GM18867 (cell line): ENCODE measurements at regions not wholly inside any gene's neighbourhood (a gene's known extent, or its start where the extent isn't known, plus 50 kb on each side); places are given as distances from the start of the nearest gene placed in this dataset.
"Not testable (repeated sequence)": the region's sequence is repeated elsewhere in the genome, so short reads cannot be mapped to it uniquely, and the experiment has no call there.

Source experiments
- ATAC-seq: cut with Tn5 transposase; IDR thresholded peaks from one replicate; pipeline ENCODE4 v1.9.1; 2021; ENCODE audit warnings: mild to moderate bottlenecking, moderate library complexity; ENCODE audit not compliant: unreplicated experiment

DNA sequence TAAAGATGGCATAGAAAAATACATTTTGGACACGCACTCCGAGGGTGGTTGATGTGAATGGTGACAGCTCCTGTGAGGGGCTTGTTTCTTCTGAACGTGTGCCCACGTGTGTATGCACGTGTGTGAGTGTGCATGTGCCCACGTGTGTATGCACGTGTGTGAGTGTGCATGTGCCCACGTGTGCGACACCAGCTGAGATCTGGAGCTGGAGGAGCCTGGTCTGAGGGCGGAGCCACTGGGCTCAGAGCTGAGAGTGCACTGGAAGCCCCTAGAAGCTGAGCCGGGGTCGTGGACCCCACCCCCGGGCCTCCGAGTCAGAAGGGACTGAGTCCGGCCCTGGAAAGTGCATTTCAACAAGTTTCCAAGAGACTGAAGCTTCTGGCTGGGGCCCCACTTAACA lies 282.5 kb upstream of the IRX4 start:
- ATAC-seq = no peak

DNA sequence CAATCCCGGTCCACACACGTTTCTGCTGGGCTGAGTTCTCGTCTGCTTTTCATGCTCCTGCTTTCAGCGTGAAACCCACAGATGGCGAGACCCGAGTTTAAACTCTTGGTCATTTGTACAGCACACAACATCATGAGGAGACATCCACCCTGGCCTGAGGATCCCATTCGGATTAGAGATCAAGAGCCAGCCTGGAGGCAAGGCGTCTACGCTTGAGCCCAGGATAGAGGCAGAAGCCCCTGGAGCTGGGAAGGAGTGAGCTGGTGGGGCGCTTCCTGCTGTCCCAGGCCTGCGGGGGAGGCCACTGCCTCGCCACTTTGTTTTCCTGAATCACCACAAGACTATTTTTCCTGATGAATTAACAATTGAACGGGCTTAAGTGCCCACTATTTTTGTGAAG lies 281.9 kb upstream of the IRX4 start:
- no peak for ATAC-seq

DNA sequence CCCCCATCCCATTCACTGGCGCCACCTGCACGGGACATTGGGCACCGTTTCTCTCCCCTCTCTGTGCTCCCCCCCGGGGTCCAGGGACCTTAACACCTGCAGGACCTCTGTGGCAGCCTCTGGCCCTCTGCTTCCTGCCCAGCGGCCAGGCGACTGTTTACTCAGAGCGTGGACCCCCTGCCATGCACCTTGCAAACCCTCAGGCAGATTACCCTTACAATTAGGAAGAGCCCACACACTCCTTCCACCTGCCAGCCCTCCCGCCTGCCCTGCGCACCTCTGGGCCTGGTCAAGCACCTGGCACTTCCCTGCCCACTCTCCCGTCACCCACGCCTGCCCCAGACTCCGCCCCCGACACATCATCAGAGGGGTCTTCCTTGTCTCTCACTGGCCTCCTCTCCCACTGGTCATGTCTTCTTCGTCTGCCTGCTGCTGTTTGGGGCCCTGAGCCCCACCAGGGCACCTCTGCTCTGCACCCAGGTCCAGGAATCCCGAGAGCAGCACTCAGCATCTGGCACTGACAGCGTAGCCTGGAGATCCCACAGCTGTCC lies 281.3 kb upstream of the IRX4 start:
- ATAC-seq = no peak

DNA sequence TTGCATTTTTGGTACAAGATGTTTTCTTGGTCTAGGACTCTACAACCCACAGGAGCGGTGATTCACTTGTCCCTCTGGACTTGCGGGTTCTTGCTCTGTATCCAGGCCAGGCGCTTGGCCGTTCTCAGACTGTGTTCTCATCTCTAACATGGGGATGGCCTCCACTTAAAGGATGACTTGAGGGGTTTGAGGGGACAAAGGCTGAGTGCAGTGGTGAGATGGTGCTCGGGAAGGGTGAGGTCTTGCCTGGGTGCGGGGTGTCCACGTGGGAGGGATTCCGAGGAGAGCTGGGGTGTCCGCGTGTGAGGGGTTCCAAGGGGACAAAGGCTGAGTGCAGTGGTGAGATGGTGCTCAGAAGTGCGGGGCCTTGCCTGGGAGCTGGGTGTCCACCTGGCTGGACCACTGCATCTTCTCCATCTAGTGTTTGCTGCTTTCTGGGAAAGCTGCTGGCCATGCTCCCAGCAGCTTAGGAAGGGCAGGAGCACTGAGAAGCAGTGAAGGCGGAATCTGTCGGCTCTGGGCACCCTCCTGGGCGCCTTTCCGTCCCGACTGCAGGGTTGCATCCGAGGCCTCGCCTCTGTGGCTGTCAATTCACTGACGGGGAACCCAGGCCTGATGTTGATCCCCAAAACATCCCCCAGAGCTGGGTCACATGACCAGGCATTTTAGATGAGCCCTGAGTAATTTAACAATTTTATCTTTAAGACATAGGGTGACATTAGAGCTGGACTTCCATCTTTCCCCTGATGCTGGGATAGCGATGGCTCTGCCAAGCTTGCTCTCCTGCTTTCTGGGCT lies 280.5 kb upstream of the IRX4 start:
- no peak for ATAC-seq

DNA sequence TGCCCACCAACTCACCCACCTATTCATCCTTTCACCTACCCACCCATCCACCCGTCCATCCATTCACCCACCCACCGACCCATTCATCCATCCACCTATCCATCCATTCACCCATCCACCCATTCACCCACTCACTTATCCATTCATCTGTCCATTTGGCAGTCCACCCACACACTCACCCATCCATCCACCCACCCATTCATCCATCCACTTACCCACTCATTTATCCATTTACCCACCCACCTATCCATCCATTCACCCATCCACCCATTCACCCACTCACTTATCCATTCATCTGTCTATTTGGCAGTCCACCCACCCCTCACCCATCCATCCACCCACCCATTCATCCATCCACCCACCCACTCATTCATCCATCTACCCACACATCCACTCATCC lies 278.1 kb upstream of the IRX4 start:
- ATAC-seq = no peak

DNA sequence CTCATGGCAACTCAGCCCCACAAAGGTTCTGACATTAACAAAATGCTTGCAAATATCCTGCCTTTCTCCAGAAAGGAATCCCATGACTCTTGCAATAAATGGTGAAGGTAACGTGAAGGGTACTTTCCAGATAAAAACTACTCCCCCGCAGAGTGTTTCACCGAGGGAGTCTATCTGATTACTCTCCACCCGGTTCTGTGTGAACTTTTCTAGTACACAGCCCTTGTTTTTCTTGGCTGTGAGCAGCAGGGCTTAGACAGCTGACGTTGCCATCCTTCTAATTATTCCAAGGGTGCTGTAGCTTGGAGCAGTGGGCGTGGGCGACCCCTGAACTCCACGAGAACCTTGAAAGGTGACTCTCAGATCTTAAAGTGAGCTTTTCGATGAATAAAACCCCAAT lies 276.0 kb upstream of the IRX4 start:
- no peak for ATAC-seq

DNA sequence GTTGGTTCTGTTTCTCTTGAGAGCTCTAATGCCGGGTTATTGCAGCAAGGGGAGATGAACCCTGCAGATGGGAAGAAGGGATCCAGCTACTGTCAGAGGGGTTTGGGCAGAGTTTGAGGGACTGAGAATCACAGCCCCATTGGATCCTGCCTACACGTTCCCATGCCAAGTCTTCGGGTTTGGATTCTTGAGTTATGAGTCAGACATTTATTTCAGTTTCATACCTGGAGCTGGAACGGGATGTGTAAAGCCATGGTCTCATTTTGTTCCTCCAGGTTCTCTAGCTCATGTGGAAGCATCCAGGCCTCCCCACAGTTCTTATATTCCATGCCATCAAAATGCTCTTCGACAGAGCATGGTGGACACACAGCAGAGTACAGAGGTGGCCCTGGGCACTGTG lies 275.4 kb upstream of the IRX4 start:
- ATAC-seq = no peak

DNA sequence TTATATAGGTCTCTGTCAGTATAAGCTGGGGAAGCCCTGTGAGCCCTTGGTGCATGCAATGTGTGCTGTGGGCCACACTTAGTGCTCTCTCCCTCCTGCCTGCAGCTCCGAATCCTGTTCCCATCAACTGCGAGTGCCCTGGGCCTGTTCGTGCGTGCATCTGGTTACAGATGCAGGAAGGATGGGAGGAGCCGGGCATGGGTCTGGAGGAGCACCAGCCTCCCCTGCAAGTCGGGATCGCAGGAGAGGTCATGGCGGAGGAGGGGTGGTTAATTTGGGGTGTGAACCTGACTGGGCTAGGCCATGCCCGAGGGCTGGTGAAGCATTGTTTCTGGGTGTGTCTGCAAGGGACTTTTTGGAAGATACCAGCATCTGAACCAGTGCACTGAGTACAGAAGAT lies 274.6 kb upstream of the IRX4 start:
- ATAC-seq = no peak

DNA sequence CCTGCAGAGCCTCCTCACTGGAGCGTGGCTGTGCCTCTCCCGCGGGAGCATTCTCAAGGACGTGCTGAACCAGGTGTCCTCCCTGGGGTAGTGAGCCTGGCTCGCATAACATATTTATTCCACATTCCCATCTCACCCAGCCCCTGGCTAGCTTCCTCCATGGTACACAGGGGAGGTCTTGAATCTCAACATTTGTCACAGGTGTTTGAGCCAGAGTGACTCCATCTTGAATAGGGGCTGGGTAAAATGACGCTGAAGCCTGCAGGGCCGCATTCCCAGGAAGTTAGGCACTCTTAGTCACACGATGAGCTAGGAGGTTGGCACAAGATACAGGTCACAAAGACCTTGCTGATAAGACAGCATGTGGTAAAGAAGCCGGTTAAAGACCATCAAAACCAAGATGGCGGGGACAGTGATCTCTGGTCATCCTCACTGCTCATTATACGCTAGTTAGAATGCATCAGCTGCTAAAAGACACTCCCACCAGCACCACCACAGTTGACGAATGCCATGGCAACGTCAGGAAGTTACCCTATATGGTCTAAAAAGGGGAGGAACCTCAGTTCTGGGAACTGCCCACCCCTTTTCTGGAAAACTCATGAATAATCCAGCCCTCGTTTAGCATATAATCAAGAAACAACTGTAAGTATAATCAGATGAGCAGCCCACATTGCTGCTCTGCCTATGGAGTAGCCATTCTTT lies 273.8 kb upstream of the IRX4 start:
- no peak for ATAC-seq

DNA sequence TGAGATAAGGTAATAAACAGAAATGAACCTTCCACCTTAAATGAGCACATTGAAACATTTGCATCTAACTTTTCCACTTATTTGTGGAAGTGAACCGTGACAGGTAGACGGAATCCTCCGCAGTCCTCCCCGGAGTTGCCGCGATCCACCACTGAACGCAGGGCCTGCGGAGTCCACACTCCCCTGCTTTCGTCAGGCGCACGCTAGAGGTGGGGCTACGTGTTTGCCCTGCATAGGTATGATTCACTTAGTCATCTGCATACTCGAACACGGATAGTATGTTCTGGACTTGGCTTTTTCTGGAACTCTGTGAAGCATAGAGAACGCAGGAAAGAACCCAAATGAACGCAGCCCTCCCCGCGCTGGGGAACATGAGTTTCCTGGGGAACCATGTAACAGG lies 272.8 kb upstream of the IRX4 start:
- ATAC-seq = no peak

DNA sequence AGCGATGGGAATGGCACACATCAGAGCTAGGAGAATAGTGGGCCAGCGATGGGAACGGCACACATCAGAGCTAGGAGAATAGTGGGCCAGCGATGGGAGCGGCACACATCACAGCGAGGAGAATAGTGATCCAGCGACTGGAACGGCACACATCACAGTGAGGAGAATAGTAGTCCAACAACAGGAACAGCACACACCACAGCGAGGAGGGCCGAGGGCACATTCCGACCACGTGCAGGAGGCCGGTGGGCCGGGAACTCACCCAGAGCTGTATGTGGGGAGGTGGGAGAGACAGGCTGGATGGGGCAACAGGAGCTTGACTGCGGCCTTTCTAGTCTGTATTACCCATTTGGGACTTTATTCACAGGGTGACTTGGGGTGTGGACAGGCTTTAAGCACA lies 271.1 kb upstream of the IRX4 start:
- ATAC-seq = no peak

DNA sequence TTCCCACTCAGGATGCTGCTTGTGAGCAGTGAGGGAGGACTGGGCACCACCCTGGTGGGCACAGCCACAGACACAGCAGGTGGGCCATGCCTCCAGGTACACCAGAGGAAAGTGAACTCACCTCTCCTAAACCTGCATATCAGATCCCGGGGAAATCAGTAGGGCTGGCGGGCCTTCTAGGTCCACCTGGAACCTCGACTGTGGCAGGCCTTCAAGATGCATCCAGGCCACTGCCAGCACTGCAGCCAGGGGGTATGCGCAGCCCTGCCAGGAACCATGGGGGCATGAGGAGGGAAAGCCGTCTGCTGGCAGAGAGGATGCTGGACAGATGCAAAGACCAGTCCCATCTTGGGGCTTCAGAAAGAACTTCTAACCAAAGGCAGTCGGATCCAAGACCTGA lies 270.6 kb upstream of the IRX4 start:
- no peak for ATAC-seq

DNA sequence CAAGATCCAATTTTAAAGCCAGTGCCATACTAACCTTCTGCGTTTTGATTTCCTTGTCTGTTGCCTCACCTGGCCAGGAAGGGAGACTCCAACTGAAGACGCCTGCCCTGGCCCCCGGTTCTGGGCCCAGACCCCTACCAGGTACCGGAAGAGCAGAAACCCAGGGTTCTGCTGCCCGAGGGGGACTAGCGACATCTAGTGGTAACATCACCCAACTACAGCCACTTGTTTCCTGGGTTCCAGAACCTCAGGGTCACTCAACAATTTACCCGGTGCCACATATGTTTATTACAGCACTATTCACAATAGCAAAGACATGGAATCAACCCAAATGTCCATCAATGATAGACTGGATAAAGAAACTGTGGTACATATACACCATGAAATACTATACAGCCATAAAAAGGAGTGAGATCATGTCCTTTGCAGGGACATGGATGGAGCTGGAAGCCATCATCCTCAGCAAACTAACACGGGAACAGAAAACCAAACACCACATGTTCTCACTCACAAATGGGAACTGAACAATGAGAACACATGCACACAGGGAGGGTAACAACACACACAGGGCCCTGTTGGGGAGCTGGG lies 268.7 kb upstream of the IRX4 start:
- ATAC-seq = not testable (repeated sequence)

DNA sequence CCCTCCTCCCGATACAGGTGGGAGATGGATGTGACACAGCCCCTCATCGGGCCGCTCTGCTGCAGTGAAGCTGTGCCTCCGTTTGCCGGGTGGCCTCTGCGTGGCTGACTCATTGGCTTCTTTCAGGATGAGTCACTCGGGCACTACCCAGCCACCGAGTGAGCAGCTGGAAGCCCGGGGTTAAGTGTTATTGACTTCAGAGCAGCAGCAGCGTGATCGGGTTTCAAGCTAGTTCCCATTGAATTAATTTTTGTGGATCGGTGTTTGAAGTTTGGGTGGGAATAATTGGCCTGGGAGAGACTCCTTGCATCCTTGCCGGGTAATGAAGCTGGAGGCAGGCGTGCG lies 266.4 kb upstream of the IRX4 start:
- peak; percentile 87 for ATAC-seq

DNA sequence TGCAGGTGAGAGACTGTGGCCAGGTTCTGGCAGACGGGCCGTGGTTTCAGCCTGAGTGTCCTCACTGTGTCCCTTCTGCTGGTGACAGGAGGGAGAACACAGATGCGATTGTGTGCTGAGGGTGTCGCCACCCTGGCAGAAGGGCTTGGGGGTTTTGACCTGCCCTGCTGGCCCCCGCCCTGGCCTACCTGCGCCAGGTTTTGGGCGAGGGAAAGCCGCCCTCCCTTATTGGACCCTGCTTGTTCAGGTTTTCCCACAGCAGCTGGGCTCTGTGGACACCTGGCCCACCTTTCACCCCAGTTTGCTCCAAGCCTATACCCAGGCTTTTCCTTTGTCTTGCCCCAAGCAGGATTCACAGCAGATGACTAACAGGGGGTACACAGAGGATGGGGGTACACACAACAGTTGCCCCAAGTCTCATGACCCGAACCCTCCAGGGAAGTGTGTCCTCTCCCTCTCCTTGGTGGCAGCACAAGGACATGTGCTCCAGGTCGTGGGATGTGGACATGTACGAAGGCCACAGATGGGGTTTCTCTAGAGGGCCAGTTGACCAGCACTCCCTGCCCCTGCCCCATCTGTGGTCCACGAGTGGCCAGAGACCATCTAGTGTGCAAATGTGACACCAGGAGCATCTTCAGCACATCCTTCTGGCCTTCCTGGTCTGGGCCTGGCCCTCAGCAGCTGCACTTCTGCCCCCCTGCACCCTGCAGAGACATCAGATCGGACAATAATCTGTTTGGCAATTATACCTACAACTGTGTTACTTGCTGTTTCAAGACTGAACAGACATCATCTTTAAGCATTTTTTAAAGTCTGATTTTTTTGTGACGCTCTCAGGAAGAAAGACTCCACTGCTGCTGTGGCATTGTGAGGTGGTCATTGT lies 265.8 kb upstream of the IRX4 start:
- ATAC-seq = peak; percentile 31

DNA sequence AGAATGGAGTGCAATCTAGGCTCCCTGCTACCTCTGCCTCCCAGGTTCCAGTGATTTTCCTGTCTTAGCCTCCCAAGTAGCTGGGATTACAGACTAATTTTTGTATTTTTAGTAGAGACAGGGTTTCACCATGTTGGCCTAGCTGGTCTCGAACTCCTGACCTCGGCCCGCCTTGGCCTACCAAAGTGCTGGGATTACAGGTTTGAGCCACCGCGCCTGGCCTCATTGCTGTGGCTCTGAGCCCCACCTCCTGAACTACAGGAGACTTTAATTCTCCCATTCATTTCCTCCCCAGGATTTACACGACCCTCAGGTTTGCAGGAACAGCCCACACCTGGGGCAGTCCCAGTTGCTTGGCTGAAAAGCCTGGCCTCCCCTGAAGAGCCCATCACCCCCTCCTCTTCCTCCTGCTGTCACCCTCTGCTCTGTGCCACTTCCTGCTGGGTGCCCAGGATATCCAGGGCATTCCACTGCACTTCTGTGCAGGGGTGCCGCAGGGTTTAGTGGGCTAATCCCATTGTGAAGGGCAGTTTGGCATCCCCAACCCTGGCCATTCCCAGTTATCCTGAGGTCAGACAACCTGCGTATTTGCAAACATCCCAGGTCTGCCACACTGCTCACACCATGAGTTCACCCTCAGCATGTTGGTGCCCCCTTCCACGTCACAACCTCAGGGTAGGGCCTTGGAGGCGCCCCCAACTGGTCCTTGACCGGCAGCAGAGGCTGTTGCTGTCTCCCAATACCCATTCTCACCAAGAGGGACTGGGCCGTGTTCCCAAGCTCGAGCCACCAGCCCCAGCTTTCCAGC lies 265.0 kb upstream of the IRX4 start:
- ATAC-seq = no peak

DNA sequence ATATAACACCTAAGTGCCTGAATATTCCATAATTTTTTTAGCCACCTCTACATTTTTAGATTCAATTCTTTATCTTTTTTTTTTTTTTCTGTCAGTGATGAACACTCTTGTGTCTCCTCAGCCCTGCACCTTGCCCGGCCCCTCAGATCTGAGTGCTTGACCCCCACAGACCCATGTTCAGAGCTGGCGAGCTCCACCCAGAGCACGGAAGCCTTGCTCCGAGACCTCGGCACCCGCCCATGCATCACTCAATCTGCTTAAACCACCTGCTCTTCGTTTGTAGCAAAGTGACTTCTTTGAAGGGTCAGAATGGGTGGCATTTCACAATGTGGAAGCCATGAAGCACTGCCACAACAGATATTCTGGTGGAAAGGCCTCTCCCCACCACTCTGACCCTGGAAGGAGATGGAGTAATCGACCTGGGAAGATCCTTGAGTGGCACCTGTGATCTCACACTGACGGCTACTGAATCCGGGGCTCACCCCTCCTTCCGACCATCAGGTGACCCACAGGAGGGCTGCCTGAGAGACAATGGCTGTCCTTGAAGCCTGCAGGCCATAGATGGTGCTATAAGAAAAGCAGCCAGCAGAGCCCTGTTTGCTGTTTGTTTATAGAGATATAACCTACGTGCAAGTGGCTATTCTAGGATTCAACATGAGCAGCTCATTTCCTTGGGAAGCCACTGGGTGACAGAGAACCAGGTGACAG lies 261.1 kb upstream of the IRX4 start:
- no peak for ATAC-seq

DNA sequence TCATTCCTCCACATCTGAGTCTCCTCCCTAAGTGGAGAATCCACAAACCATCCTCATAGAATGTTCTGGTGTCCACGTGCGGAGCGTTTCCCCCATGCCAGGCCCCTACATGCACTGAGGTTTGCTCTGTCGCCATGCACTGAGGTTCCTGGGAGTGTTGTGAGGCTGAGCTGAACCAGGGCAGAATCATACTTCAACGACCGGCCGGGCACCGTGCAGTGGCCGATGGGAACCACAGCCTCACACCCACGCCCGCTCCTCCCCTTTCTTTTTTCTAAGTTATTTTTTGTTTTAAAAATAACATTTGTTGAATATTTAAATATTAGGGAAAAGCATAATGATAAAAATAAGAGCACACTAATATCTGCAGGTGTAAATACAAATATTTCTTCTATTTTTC lies 260.4 kb upstream of the IRX4 start:
- no peak for ATAC-seq

DNA sequence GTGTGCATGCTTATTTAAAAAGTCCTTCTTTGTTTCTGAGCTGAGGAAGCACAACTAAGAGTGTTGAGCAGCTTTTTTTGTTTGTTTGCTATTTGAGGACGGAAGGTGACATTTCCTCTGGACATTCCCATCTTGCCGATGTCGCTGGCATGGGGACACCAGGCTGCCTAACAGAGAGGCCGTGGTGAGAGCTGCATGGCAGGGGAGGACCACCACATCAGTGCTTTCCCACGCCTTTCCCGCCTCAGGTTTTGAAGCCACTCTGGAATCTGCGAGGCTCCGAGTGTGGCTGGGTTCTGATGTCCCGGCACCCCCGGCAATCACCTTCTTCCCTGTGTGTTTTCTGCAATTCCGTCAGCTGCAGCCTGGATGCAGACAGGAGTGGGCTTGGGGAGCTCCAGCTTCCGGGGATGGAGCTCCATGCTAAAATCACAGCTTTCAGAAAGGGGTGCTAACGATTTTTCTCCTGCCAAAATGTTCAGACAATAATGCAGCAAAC lies 259.8 kb upstream of the IRX4 start:
- no peak for ATAC-seq
